Fibroblast of skin of back (primary cell): ENCODE measurements at regions not wholly inside any gene's neighbourhood (a gene's known extent, or its start where the extent isn't known, plus 50 kb on each side); places are given as distances from the start of the nearest gene placed in this dataset.
"Not testable (repeated sequence)": the region's sequence is repeated elsewhere in the genome, so short reads cannot be mapped to it uniquely, and the experiment has no call there.

Experiments used
- DNase-seq: peaks from one replicate; pipeline ENCODE4 v3.0.0-alpha.2; 2013

- no peak for DNase-seq
Measured at GRCh38 chr13:44887515-44887914, 101.8 kb downstream of the NUFIP1 start.

- DNase-seq: peak; percentile 93
Measured at GRCh38 chr13:44884076-44884729, 105.1 kb downstream of the NUFIP1 start.

- DNase-seq: peak; percentile 61
Measured at GRCh38 chr13:44879452-44880058, 109.7 kb downstream of the NUFIP1 start.

- no peak for DNase-seq
Measured at GRCh38 chr13:44876782-44877324, 112.4 kb downstream of the NUFIP1 start.

GRCh38 chr13:44874886-44875630 lies 114.2 kb downstream of the NUFIP1 start:
- DNase-seq: no peak

- DNase-seq: no peak
Measured at GRCh38 chr13:44874176-44874575, 115.1 kb downstream of the NUFIP1 start.

GRCh38 chr13:44873461-44873860 lies 115.8 kb downstream of the NUFIP1 start:
- no peak for DNase-seq

- DNase-seq: no peak
Measured at GRCh38 chr13:44872751-44873150, 116.5 kb downstream of the NUFIP1 start.

- DNase-seq: no peak
Measured at GRCh38 chr13:44870456-44870929, 118.8 kb downstream of the NUFIP1 start.

- no peak for DNase-seq
Measured at GRCh38 chr13:44869167-44869566, 120.1 kb downstream of the NUFIP1 start.

GRCh38 chr13:44868397-44868796 lies 120.9 kb downstream of the NUFIP1 start:
- no peak for DNase-seq

- no peak for DNase-seq
Measured at GRCh38 chr13:44867825-44868224, 121.4 kb downstream of the NUFIP1 start.

GRCh38 chr13:44866411-44866911 lies 122.8 kb downstream of the NUFIP1 start:
- no peak for DNase-seq

GRCh38 chr13:44865722-44866410 lies 123.4 kb downstream of the NUFIP1 start:
- DNase-seq: no peak

- DNase-seq: not testable (repeated sequence)
Measured at GRCh38 chr13:44863641-44864040, 125.6 kb downstream of the NUFIP1 start.

GRCh38 chr13:44860454-44860853 lies 128.8 kb downstream of the NUFIP1 start:
- DNase-seq: no peak

- DNase-seq: no peak
Measured at GRCh38 chr13:44857736-44858135, 131.5 kb downstream of the NUFIP1 start.

- no peak for DNase-seq
Measured at GRCh38 chr13:44857061-44857460, 132.2 kb downstream of the NUFIP1 start.

GRCh38 chr13:44855860-44856259 lies 133.4 kb downstream of the NUFIP1 start:
- DNase-seq: no peak

- DNase-seq: no peak
Measured at GRCh38 chr13:44854313-44855060, 134.8 kb downstream of the NUFIP1 start.

GRCh38 chr13:44853641-44854040 lies 135.6 kb downstream of the NUFIP1 start:
- DNase-seq: no peak
